GM19238 (cell line): ENCODE measurements at regions not wholly inside any gene's neighbourhood (a gene's known extent, or its start where the extent isn't known, plus 50 kb on each side); places are given as distances from the start of the nearest gene placed in this dataset.

Source experiments
- DNase-seq: peaks from one replicate; pipeline ENCODE4 v3.0.0; 2011; ENCODE audit warnings: low spot score; ENCODE audit not compliant: insufficient read length

- no peak for DNase-seq
These were observed 662.5 kb upstream of the SOX9 start for GRCh38 chr17:71458322-71458721.

- DNase-seq, result no peak
These were observed 659.9 kb upstream of the SOX9 start for GRCh38 chr17:71460943-71461342.

DNA sequence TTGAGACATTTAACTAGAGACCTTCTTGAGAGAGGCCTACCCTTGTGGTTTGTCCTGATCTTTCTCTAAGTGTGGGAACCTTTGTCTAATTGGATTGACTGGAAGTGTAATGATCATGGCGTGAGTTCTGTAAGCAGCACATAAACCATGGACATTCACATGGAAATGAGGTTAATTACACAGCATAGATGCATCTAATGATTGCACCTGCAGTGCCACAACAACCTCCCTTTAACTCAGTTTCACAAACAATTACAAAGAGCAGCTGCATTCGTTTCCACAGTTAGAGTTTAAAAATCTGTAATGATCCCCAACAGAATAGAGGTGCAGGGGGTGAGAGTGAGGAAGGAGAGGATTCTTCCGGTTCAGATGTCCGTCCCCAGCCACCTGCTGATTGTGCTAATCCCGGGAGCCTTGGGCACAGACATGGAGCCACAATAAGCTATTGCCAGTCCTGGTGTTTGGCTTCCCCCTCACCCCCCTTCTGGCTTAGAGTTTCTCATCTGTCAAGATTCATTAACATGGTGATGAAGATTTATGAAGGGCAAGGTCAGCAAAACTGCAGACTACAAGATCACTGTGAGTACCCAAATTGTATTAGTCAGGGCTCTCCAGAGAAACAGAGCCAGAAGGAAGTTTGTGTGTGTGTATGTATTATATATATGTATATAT, 659.2 kb upstream of the SOX9 start:
- DNase-seq, result no peak

DNA sequence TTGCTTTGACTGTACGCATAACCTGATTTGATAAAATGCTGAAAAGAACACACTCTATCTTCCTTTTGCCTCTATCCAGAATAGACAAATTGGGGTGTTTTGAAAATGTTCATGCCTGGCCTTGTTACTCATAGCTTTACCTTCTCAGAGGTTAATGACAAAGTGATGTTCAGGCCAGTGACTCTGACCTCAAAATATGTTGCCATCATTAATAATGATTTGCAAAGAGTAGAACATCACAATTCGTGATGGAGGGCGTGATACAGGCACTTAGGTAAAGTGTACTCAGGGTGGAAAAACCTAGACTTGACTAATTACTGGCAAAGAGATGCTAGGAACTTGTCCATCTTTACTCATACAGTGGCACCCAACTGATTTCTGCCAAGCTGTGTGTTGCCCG, 656.6 kb upstream of the SOX9 start:
- no peak for DNase-seq

DNA sequence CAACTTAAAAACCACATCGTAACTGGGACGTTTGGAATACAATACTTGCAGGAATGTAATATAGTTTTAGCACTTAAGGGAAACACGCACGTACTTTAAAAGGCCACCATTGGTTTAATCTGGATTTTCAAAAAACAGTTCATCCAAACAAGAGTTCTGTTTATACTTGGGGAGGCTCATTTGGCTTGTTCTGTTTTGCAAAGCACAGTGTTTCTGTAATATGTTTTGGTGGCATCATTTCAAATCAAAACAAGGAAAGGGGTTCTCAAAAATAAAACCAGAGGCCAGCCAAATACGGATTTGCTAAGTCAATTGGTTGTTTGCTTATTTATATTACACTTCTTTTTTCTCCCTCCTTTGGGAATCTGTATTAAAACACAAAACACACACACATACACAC, 656.1 kb upstream of the SOX9 start:
- no peak for DNase-seq

- no peak for DNase-seq
These were observed 653.1 kb upstream of the SOX9 start for GRCh38 chr17:71467719-71468118.

DNA sequence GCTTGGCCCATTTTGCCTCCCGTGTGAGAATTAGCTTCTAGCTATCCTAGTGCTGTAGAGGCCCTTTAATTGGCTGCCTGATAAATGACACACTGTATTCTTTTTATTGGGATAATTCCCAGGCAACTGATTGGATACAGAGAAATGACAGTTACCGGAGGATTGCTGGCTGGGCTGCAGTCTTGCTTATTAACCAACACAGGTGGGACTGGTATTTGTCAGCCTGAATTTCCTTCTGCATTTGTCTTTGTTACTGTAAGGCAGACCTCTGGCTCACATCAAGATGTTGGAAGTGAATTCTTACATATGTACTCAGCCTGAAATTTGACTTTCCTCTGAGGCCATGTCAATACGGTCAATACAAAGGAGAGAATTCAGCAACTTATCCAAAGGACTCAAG, 650.8 kb upstream of the SOX9 start:
- DNase-seq, result no peak

DNA sequence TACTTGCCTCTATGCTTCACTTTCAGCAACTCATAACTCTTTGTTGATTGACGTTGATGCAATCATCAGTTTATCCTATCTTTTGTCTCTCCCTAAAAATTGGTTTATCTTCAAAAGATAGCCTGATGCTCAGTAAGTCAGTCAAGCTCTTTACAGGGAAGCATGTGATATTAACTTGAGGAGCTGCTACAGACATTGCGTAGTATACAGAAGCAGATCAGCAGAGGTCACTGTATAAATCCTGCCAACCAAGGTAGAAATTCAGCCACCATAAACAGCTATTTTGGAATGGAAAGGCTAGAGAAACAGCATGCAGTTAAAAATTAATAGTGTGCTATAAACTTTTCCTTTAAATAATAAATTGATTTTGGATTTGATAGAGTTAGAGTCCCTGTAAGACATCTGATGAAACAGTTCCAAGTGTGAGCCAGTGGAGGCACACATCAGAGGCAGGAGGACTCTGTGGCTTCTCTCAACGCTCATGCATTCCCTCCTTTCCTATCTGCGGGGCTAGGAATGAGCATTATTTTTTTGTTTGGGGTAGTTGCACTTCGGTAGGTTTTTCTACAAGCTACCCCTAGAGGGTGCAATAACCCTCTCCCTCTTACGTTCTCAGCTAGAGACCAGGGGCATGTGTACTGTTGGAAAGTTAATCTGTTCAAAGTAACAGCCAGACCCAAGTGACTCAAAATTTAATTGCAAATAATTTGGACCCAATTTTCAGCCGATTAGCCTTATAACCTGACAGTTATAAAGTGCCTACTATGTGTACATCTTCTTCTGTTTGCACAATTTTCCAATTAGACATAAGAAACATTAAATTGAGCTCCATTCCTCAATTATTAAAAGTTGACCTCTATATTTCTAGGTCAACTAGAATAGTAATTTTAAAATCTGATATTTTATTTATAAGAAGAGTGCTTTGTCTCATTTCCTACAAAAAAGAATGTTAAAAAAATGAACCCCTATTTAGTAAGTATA, 647.7 kb upstream of the SOX9 start:
- peak; percentile 2 for DNase-seq

DNA sequence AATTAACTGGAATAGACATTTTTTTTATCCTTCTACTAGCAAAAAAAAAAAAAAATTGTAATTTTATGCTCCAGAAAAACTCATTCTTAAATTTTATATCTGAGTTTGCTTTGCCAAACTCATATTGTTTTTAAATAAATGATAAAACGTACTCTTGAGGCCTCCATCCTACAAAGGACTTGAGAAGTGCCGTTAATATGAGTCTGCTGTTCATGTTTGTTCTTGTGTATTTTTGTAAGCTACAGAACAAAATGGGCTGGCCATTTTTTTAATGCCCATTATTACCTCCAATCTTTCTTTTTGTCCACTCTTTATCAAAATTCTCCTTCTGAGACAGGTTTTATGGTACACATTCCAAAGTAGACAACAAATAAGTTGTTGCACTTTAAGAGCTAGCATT, 643.5 kb upstream of the SOX9 start:
- DNase-seq, result no peak

DNA sequence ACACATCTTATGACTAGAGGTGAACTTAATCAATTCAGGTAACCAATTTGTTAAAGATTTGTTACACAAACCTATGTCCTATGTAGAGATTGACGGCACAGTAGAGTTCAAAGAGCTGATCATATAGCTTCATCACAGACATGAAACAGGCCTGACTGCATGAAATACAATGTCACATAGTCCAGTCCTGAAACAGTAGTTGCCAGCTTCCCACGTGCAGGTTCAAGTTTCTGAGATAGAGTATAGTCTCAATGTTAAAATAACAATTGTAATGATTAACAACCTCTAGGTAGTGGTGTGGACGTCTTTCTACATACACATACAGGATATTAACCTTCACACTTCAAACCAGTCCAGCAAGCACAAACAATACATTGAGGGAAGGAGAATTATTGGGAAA, 640.7 kb upstream of the SOX9 start:
- DNase-seq, result no peak

- no peak for DNase-seq
These were observed 638.2 kb upstream of the SOX9 start for GRCh38 chr17:71482625-71483024.

GRCh38 chr17:71484546-71484945, 636.3 kb upstream of the SOX9 start:
- DNase-seq, result no peak

GRCh38 chr17:71485426-71485825, 635.4 kb upstream of the SOX9 start:
- no peak for DNase-seq

DNA sequence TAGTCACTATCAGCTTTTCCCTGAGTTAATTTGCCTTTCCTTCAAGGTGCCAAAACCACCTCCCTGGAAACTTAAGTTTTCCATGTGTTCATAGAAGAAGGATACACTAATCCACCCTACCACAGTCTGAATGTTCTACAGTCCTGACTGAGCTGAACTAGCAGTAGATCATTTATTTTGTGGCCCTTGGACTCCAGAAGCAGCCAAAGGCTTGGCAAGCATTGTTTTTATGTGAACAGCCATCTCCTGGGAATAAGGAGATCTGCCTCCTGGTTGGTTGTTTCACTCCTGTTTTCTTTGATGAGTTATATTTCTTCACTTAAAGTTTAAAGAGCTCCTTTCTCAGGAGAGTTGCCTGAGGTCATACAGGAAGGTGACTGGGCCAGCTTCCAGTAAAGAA, 634.6 kb upstream of the SOX9 start:
- DNase-seq, result no peak

DNA sequence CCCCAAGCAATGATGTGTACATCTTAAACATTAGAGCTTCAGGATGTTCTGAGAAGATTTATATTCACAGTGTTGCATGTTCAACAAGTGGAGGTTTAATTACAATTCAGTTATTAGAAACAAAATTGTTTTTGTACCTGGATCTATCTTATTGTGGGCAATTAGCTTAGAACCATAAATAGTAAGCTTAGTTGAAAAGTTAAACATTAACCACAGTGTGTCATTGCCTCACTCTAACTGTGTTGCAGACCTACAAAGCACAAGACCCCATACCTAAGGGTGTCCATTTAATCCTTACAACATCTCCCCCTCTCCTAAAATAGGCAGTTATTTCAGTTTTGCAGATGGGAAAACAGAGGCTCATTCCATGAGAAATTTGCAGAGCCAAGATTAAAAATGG, 632.0 kb upstream of the SOX9 start:
- DNase-seq, result no peak

DNA sequence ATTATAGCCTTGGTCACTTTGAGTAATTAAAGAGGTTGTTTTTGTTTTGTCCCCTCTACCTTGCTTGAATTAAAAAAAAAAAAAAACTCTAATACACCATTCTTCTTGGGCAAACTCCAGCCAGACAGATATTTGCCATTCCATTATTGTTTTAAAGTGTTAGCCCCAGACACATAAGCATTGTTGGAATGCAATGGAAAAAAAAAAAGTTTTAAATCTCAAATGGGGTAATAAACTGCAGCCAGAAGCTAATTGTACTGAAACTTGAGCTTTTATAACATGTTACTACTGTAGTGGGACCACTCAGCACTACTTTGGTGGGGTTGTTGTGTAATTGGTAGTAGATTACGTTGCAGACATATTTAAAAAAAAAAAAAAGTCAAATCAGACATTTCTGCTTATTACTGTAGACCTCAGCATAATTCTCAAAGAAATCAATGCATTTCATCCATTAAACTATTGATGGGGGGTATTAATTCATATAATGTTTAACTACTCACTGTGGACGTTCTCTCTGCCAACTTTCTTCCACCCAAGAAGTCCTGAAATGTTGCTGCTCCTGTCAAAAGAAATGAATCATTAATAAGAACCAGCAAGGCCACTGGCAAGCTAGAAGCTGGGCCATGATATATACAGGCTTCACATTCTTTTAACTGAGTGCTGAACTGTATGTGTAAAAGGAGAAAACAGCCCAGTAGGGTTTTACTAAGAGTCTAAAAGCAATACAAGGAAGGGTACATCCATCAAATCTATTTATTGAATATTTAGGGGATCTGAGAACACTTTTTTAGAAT, 626.6 kb upstream of the SOX9 start:
- no peak for DNase-seq

- DNase-seq, result no peak
These were observed 625.4 kb upstream of the SOX9 start for GRCh38 chr17:71495420-71495819.

DNA sequence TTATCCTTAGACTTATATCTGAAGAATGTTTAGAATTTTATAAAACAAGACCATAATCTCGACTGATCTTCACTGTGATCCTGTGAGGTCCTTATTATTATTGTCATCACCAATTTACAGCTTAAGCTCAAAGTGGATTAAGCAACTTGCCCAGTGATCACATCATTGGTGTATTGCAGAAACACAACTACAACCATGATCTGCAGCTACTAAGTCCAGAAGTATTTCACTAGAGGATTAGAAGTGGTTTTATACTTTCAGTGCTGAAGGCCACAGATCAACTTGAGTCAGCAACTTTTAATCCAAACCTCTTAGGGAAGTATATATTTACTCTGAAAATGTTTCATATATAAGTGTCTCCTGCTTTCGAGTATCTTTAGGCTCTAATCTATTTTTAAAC, 624.3 kb upstream of the SOX9 start:
- no peak for DNase-seq

DNA sequence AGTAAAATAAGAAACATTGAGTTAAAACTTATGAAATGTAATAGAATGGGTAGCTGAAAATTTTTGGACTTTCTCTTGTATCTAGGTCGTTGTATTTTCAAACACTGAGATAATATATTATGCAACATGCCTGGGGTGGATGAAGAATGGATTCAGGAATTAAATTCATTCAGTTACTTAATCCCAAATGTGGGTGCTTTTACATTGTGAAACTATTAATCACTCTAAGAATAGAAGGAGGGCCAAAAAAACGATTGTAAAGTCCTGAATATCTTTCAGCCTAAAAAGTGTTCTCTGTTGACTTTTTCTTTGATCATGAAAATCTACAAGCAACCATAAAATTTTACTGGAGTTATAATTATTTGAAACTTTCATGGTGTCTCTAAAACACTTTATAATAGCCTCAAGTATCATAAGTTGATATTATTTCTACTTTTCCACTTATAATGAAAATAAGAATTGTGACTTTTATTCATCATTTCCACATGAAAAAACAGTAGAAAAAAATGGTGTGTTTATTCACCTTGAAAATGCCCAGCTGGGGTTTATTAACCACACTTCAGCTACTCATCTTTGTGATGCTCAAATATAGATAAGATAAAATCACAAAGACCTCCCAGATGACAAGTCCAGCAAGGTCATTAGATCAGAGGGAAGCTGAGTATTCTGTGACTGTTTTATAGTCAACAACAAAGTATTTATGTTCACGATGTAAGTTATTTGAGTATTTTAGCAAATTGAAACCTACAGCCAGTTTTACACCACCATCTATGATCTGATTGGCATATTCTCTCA, 619.9 kb upstream of the SOX9 start:
- DNase-seq, result no peak

DNA sequence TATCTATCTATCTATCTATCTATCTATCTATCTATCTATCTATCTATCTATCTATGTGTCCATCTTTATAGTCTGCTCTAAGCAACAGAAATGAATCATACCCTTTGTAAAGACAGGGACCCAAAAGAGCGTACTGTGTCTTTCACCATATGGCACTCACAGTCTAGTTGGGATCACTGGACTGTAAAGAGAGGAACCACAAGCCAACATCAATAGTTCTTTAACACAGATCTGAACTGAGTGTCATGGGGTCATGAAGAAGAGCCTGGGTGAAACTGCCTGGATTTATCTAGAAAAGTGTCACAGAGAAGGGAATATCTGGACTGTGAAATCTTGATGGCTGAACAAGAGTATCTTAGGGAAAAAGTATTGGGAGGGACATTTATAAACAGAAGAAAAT, 619.1 kb upstream of the SOX9 start:
- DNase-seq, result no peak

DNA sequence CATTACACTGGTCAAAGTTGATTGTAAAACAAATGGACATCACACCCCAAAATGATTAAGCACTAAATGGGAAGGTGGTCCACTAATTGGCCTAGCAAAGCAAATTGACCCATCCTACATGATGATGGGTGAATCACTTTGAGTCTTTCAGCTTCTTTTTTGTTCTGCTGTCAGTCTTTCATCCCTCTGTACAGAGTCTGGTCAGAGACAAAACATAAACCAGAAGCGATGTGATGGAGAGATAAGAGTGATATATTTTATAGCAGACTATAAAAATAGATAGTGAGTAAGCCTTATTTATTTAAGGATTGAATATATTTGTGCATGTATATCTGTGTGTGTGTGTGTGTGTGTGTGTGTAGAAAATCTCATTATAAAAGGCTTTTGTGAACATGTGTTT, 618.4 kb upstream of the SOX9 start:
- no peak for DNase-seq
